ENCODE measurements at regions not wholly inside any gene's neighbourhood (a gene's known extent, or its start where the extent isn't known, plus 50 kb on each side); places are given as distances from the start of the nearest gene placed in this dataset.

DNA sequence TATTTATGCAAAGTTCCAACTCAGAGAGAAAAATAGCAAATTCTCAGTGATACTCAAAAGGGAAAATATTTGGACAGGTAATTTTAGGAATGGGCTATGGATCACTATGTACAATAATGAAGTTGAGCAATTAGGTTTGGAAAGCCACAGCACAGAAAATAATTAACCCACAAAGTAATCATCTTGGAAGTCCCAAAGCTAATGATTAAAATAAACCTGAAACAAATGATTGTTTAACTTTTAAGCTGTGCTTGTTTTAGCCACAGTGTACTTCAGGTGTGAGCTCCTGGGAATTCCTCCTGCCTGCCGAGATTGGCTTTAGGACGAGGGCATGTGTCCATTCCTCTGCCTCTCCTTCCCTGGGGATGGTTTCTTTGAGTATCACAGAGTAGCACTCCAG is 403.9 kb downstream of the ZSWIM6 start:
- no peaks in the 10 kb centered on the region for H3K9me3 ChIP-seq
- intact Hi-C loops (cut with DNase I): no loop called here
- H3K27ac ChIP-seq: no peak overlapping the region
- no peaks in the 10 kb centered on the region for H3K4me1 ChIP-seq
- ATAC-seq (no peak), DNase-seq (no peak)
- 76 to 86% methylated on average over 2 of the region's 2 CpGs for WGBS, 2 donors
- peaks cover 0 to 17% (median 7%) of the 10 kb centered on the region in 7 donors for H3K27me3 ChIP-seq
- H3K36me3 ChIP-seq: no peaks in the 10 kb centered on the region
- TF ChIP-seq, protein P1, sequence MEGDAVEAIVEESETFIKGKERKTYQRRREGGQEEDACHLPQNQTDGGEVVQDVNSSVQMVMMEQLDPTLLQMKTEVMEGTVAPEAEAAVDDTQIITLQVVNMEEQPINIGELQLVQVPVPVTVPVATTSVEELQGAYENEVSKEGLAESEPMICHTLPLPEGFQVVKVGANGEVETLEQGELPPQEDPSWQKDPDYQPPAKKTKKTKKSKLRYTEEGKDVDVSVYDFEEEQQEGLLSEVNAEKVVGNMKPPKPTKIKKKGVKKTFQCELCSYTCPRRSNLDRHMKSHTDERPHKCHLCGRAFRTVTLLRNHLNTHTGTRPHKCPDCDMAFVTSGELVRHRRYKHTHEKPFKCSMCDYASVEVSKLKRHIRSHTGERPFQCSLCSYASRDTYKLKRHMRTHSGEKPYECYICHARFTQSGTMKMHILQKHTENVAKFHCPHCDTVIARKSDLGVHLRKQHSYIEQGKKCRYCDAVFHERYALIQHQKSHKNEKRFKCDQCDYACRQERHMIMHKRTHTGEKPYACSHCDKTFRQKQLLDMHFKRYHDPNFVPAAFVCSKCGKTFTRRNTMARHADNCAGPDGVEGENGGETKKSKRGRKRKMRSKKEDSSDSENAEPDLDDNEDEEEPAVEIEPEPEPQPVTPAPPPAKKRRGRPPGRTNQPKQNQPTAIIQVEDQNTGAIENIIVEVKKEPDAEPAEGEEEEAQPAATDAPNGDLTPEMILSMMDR (IDR thresholded peaks at IDR 0.05): no peak
- no peak overlapping the region for H3K4me3 ChIP-seq

DNA sequence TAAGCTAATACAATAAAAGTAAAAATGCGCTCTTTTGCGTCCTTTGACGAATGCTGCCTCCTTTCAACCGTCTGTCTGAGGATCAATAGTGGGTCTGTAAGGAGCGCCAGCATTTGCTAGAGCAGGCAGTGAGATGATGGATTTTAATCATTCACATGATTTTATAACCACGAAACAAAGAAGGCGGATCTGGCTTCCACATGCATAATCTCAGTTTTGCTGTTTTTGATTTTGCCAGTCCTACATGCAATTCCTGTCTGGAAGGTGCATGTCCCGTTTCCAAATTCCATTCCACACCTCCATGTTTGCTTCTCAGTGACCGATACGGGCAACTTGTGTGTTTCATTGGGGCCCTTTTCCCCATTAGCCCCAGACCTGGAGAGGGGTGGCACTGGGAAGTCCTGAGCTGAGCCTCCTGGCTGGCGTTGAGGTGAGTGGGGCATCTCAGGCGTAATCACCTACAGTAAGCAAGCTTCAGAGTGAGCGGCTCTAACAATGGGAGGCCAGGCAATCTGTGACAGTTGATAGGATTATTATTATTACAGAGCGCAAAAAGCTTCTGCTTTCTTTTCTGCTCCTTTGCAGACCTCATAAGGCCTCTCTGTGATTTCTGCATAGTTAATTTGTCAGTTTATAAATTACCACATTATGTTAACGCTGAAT is 405.4 kb downstream of the ZSWIM6 start:
- Histone ChIP-seq H3K4me3 (no peak overlapping the region), H3K4me1 (no peaks in the 10 kb centered on the region), H3K27me3 (peaks cover 0 to 7% (median 2%) of the 10 kb centered on the region in 7 donors), H3K9me3 (no peaks in the 10 kb centered on the region), H3K36me3 (no peaks in the 10 kb centered on the region), H3K27ac (no peak overlapping the region)
- TF ChIP-seq, protein P1 (IDR thresholded peaks at IDR 0.05): no peak
- ATAC-seq (no peak), DNase-seq (no peak)
- intact Hi-C loops (cut with DNase I): no loop called here
- 89 to 92% methylated on average over 15 of the region's 15 CpGs for WGBS, 2 donors

DNA sequence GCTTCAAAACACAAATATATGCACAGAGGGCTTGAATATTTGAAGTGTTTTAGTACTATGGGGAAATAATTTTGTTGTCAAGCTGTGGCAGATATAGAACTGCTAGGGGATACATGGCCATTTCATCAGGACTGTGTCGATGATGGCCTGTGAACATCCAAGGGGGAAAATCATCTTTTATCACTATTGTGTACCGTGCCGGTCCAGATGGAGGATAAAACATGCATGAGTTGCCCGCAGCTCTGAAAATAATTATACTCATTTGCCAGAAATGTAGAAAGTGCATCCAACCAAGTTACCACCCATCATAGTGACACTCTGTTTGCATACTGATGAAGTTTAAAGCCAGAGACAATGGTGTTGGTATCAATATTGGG is 405.9 kb downstream of the ZSWIM6 start:
- peaks cover 0 to 5% (median 0%) of the 10 kb centered on the region in 7 donors for H3K27me3 ChIP-seq
- 90 to 96% methylated on average over 4 of the region's 4 CpGs for WGBS, 2 donors
- no peak overlapping the region for H3K4me3 ChIP-seq
- no peaks in the 10 kb centered on the region for H3K36me3 ChIP-seq
- intact Hi-C loops (cut with DNase I): no loop called here
- ATAC-seq (no peak), DNase-seq (no peak)
- no peaks in the 10 kb centered on the region for H3K9me3 ChIP-seq
- H3K4me1 ChIP-seq: no peaks in the 10 kb centered on the region
- H3K27ac ChIP-seq: no peak overlapping the region
- TF ChIP-seq, protein P1 (IDR thresholded peaks at IDR 0.05): no peak

DNA sequence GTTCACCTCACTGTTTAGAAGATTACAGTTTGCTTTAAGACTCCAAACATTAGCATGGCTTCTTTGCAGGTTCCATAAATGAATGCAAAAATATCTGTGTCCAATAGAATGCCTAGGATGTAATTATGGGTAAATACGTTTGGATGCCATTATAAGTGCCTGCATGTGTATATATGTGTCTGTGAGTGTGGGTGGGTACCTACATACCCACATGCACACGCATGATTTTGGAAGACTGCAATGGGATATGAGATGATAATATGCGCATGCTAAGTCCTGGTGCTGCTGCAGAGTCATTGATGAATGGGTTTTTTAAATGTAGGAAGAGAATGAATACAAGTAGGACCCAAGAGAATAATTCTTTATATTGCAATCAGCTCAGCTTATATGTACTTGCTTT is 406.4 kb downstream of the ZSWIM6 start:
- TF ChIP-seq, protein P1 (IDR thresholded peaks at IDR 0.05): no peak
- Histone ChIP-seq H3K27me3 (peaks cover 0 to 2% (median 0%) of the 10 kb centered on the region in 7 donors), H3K4me3 (no peak overlapping the region), H3K27ac (no peak overlapping the region), H3K36me3 (no peaks in the 10 kb centered on the region), H3K4me1 (no peaks in the 10 kb centered on the region), H3K9me3 (no peaks in the 10 kb centered on the region)
- WGBS, 2 donors: 92 to 93% methylated on average over 3 of the region's 3 CpGs
- ATAC-seq (no peak), DNase-seq (no peak)
- intact Hi-C loops (cut with DNase I): no loop called here
